ENCODE measurements at regions not wholly inside any gene's neighbourhood (a gene's known extent, or its start where the extent isn't known, plus 50 kb on each side); places are given as distances from the start of the nearest gene placed in this dataset.

GRCh38 chr14:56528927-56529326, 50.7 kb upstream of the TMEM260 start:
- no peak overlapping the region for H3K4me2 ChIP-seq (ENCODE audit: low read length)
- no peak overlapping the region for H2BK120ac ChIP-seq (ENCODE audit: insufficient read depth, low read length, poor library complexity)
- no peak overlapping the region for H3K27ac ChIP-seq (ENCODE audit: low read depth, low read length)
- no peaks in the 10 kb centered on the region for H3K36me3 ChIP-seq (ENCODE audit: control insufficient read depth in 1 of 2, insufficient read depth in 2 of 2, low read length in 2 of 2)
- no peak for DNase-seq
- no peak overlapping the region for H3K14ac ChIP-seq (ENCODE audit: low read length)
- H3K79me2 ChIP-seq (ENCODE audit: control insufficient read depth, insufficient read depth, low read length, poor library complexity): no peaks in the 10 kb centered on the region
- H3K27me3 ChIP-seq (ENCODE audit: insufficient read depth, low read length): no peaks in the 10 kb centered on the region
- H3K9ac ChIP-seq (ENCODE audit: low read length): no peak overlapping the region
- H4K12ac ChIP-seq (ENCODE audit: low read depth, low read length): no peak overlapping the region
- WGBS (ENCODE audit: extremely low coverage, insufficient coverage, insufficient read length): no CpG with 5 or more reads among the region's 4 CpGs
- no peak overlapping the region for H3K18ac ChIP-seq (ENCODE audit: low read length)
- H2AK5ac ChIP-seq (ENCODE audit: low read length): no peak overlapping the region
- H3K4ac ChIP-seq (ENCODE audit: low read depth, low read length): no peak overlapping the region
- H3K9me3 ChIP-seq (ENCODE audit: insufficient read depth, low read depth, low read length): no peaks in the 10 kb centered on the region
- H4K8ac ChIP-seq (ENCODE audit: low read depth, low read length): no peak overlapping the region
- no peak overlapping the region for H3K4me3 ChIP-seq (ENCODE audit: low read depth, low read length)
- H3K4me1 ChIP-seq (ENCODE audit: control insufficient read depth in 1 of 2, insufficient read depth in 2 of 2, low read length in 2 of 2): no peaks in the 10 kb centered on the region
- no peaks in the 10 kb centered on the region for H3K79me1 ChIP-seq (ENCODE audit: low read length)
- H2BK5ac ChIP-seq (ENCODE audit: low read depth, low read length, poor library complexity): no peak overlapping the region
- H2AFZ ChIP-seq (ENCODE audit: insufficient read depth, low read length, poor library complexity): no peak overlapping the region
- no peak overlapping the region for H4K91ac ChIP-seq (ENCODE audit: low read depth, low read length)
- no peak overlapping the region for H3K23ac ChIP-seq (ENCODE audit: low read length)
- no peak overlapping the region for H2BK12ac ChIP-seq (ENCODE audit: low read length)
